ENCODE measurements at regions not wholly inside any gene's neighbourhood (a gene's known extent, or its start where the extent isn't known, plus 50 kb on each side); places are given as distances from the start of the nearest gene placed in this dataset.

DNA sequence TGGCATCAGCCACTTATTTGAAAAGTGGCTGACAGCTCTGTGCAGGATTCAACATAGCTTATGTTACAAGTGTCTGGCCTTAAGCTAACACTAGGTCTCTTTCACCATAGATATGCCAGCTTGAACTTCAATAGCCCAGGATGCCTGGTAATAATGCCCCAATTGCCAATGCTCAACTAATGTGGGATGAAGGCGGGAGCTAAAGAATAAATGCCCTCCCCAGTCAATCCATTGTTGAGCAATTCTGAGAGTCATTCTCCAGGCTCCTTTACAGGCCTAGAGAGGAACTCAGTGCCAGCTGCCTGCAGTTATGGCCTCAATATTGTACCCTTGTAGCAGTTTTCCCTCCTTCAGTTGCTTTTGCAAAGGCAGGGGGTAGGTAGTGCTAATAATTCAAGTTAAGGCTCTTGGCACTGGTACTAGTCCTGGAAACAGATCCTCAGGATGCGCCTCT lies 460.2 kb downstream of the GABRG1 start:
- H3K27ac Mint-ChIP-seq: no peak overlapping the region
- intact Hi-C loops (cut with micrococcal nuclease): no loop called here
- no peak overlapping the region for H3K4me3 Mint-ChIP-seq (ENCODE audit: low read depth)
- H3K27me3 Mint-ChIP-seq (ENCODE audit: low read depth): no peaks in the 10 kb centered on the region
- no peaks in the 10 kb centered on the region for H3K4me1 Mint-ChIP-seq (ENCODE audit: low read depth)
- no peaks in the 10 kb centered on the region for H3K36me3 Mint-ChIP-seq (ENCODE audit: low read depth)
- H3K9me3 Mint-ChIP-seq: peaks cover 1% of the 10 kb centered on the region
- no peak for DNase-seq (ENCODE audit: low spot score)

- no peak for DNase-seq (ENCODE audit: low spot score)
- H3K4me3 Mint-ChIP-seq (ENCODE audit: low read depth): no peak overlapping the region
- H3K9me3 Mint-ChIP-seq: no peaks in the 10 kb centered on the region
- intact Hi-C loops (cut with micrococcal nuclease): no loop called here
- H3K36me3 Mint-ChIP-seq (ENCODE audit: low read depth): no peaks in the 10 kb centered on the region
- no peaks in the 10 kb centered on the region for H3K4me1 Mint-ChIP-seq (ENCODE audit: low read depth)
- H3K27me3 Mint-ChIP-seq (ENCODE audit: low read depth): no peaks in the 10 kb centered on the region
- H3K27ac Mint-ChIP-seq: no peak overlapping the region
These were observed 460.9 kb downstream of the GABRG1 start for GRCh38 chr4:45663003-45663402.

- DNase-seq (ENCODE audit: low spot score): no peak
- Mint-ChIP-seq H3K27ac (no peak overlapping the region), H3K36me3 (ENCODE audit: low read depth) (no peaks in the 10 kb centered on the region), H3K9me3 (no peaks in the 10 kb centered on the region), H3K4me3 (ENCODE audit: low read depth) (no peak overlapping the region), H3K4me1 (ENCODE audit: low read depth) (no peaks in the 10 kb centered on the region), H3K27me3 (ENCODE audit: low read depth) (no peaks in the 10 kb centered on the region)
- intact Hi-C loops (cut with micrococcal nuclease): no loop called here
These were observed 462.0 kb downstream of the GABRG1 start for GRCh38 chr4:45661893-45662292.

- H3K27me3 Mint-ChIP-seq (ENCODE audit: low read depth): no peaks in the 10 kb centered on the region
- DNase-seq (ENCODE audit: low spot score): no peak
- H3K36me3 Mint-ChIP-seq (ENCODE audit: low read depth): no peaks in the 10 kb centered on the region
- intact Hi-C loops (cut with micrococcal nuclease): no loop called here
- no peaks in the 10 kb centered on the region for H3K4me1 Mint-ChIP-seq (ENCODE audit: low read depth)
- no peak overlapping the region for H3K27ac Mint-ChIP-seq
- H3K9me3 Mint-ChIP-seq: peaks cover 22% of the 10 kb centered on the region
- H3K4me3 Mint-ChIP-seq (ENCODE audit: low read depth): no peak overlapping the region
These were observed 473.3 kb downstream of the GABRG1 start for GRCh38 chr4:45650545-45650944.

DNA sequence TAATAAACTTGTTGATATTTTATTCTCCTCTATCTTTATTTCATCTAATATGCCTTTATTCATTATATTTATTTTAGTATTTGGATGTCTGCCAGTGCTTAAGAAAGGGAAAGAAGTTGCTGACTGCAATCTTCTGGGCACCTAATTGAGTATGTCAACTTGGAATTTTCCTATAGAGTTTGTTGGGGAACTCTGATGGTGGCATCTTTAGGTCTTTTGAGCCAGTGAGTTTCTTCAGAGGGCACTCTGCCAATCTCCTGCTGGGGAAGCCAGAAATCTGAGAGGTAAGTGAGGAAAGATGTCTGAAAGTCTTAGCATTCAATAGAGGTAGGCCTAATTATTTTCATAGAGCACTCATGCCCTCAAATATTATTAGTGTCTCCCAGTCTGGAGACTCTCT lies 475.0 kb downstream of the GABRG1 start:
- intact Hi-C loops (cut with micrococcal nuclease): no loop called here
- Mint-ChIP-seq H3K36me3 (ENCODE audit: low read depth) (no peaks in the 10 kb centered on the region), H3K27ac (no peak overlapping the region), H3K4me1 (ENCODE audit: low read depth) (no peaks in the 10 kb centered on the region), H3K27me3 (ENCODE audit: low read depth) (no peaks in the 10 kb centered on the region), H3K4me3 (ENCODE audit: low read depth) (no peak overlapping the region), H3K9me3 (peaks cover 17% of the 10 kb centered on the region)
- no peak for DNase-seq (ENCODE audit: low spot score)

DNA sequence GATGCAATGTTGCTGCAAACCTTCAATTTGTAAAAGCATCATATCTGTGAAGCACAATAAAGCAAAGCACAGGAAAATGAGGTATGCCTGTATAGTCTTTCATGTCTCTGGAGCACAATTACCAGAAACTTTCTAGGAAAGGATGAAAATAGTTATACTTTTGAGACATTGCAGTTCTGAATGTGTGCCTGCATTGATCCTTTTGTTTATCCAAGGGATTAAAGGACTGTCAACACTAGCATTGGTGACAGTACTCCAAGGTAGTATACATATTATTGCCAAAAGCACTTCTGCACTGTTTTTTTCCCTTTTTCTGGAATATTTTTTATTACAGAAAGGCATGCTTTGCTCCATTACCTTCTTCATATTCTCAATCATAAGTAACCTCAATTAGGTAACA lies 476.0 kb downstream of the GABRG1 start:
- intact Hi-C loops (cut with micrococcal nuclease): no loop called here
- Mint-ChIP-seq H3K27ac (no peak overlapping the region), H3K4me3 (ENCODE audit: low read depth) (no peak overlapping the region), H3K9me3 (peaks cover 16% of the 10 kb centered on the region), H3K4me1 (ENCODE audit: low read depth) (no peaks in the 10 kb centered on the region), H3K36me3 (ENCODE audit: low read depth) (no peaks in the 10 kb centered on the region), H3K27me3 (ENCODE audit: low read depth) (no peaks in the 10 kb centered on the region)
- no peak for DNase-seq (ENCODE audit: low spot score)

GRCh38 chr4:45646885-45647590 lies 476.8 kb downstream of the GABRG1 start:
- no peaks in the 10 kb centered on the region for H3K27me3 Mint-ChIP-seq (ENCODE audit: low read depth)
- no peak overlapping the region for H3K4me3 Mint-ChIP-seq (ENCODE audit: low read depth)
- peaks cover 13% of the 10 kb centered on the region for H3K9me3 Mint-ChIP-seq
- intact Hi-C loops (cut with micrococcal nuclease): no loop called here
- no peak for DNase-seq (ENCODE audit: low spot score)
- H3K36me3 Mint-ChIP-seq (ENCODE audit: low read depth): no peaks in the 10 kb centered on the region
- no peaks in the 10 kb centered on the region for H3K4me1 Mint-ChIP-seq (ENCODE audit: low read depth)
- no peak overlapping the region for H3K27ac Mint-ChIP-seq

DNA sequence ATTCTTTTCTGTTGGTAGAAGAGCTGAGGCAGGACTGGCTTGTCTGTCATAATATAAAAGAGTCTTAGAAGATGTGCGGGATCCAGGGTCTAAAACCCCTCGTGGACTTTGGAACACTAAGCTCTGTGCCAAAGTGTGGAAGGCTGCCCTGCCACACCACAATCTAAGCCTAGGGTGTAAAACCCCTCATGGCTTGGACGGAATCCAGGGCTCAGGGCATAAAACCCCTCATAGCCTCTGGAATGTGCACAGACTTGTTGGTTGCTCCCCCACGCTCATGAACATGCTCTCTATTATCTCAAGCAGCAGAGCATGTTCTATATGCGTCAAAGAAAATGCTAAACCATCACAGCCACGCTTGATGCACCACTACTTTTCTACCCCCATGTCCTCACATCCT lies 483.6 kb downstream of the GABRG1 start:
- DNase-seq (ENCODE audit: low spot score): no peak
- Mint-ChIP-seq H3K27ac (no peak overlapping the region), H3K4me1 (ENCODE audit: low read depth) (no peaks in the 10 kb centered on the region), H3K36me3 (ENCODE audit: low read depth) (no peaks in the 10 kb centered on the region), H3K9me3 (peaks cover 15% of the 10 kb centered on the region), H3K27me3 (ENCODE audit: low read depth) (no peaks in the 10 kb centered on the region), H3K4me3 (ENCODE audit: low read depth) (no peak overlapping the region)
- intact Hi-C loops (cut with micrococcal nuclease): no loop called here

DNA sequence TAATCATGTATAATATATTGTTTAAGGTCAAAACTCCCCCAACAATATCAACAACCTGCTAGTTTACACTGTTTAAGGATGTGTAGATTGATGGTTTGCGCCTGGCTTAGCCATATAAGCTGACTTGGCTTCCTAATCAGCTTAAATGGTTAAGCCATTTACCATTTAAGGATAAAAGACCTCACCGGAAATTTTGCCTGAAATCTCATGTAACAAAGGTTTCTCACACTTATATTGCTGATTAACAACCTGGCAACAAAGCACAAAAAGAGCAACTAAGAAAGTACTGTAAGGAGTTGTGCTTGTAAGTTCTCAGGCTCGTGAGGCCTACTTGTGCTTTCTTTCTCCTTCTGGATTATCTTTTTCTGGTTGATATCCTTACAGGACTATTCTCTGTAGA lies 485.2 kb downstream of the GABRG1 start:
- H3K27ac Mint-ChIP-seq: no peak overlapping the region
- DNase-seq (ENCODE audit: low spot score): no peak
- intact Hi-C loops (cut with micrococcal nuclease): loop anchor here (5.0 kb wide), 1 partner anchor 119 kb away; no protein-coding TSS in a partner anchor
- H3K4me1 Mint-ChIP-seq (ENCODE audit: low read depth): no peaks in the 10 kb centered on the region
- H3K4me3 Mint-ChIP-seq (ENCODE audit: low read depth): no peak overlapping the region
- no peaks in the 10 kb centered on the region for H3K27me3 Mint-ChIP-seq (ENCODE audit: low read depth)
- no peaks in the 10 kb centered on the region for H3K36me3 Mint-ChIP-seq (ENCODE audit: low read depth)
- H3K9me3 Mint-ChIP-seq: peaks cover 16% of the 10 kb centered on the region

- Mint-ChIP-seq H3K4me3 (ENCODE audit: low read depth) (no peak overlapping the region), H3K36me3 (ENCODE audit: low read depth) (no peaks in the 10 kb centered on the region), H3K27ac (no peak overlapping the region), H3K27me3 (ENCODE audit: low read depth) (no peaks in the 10 kb centered on the region), H3K4me1 (ENCODE audit: low read depth) (no peaks in the 10 kb centered on the region), H3K9me3 (peaks cover 26% of the 10 kb centered on the region)
- DNase-seq (ENCODE audit: low spot score): no peak
- intact Hi-C loops (cut with micrococcal nuclease): loop anchor here (5.0 kb wide), 1 partner anchor 121 kb away; no protein-coding TSS in a partner anchor
These were observed 487.7 kb downstream of the GABRG1 start for GRCh38 chr4:45636175-45636574.

GRCh38 chr4:45629717-45630116 lies 494.1 kb downstream of the GABRG1 start:
- Mint-ChIP-seq H3K9me3 (peaks cover 32% of the 10 kb centered on the region), H3K4me1 (ENCODE audit: low read depth) (no peaks in the 10 kb centered on the region), H3K27me3 (ENCODE audit: low read depth) (no peaks in the 10 kb centered on the region), H3K4me3 (ENCODE audit: low read depth) (no peak overlapping the region), H3K36me3 (ENCODE audit: low read depth) (no peaks in the 10 kb centered on the region), H3K27ac (no peak overlapping the region)
- intact Hi-C loops (cut with micrococcal nuclease): no loop called here
- DNase-seq (ENCODE audit: low spot score): no peak

GRCh38 chr4:45621971-45622370 lies 501.9 kb downstream of the GABRG1 start:
- peaks cover 10% of the 10 kb centered on the region for H3K9me3 Mint-ChIP-seq
- H3K27ac Mint-ChIP-seq: no peak overlapping the region
- intact Hi-C loops (cut with micrococcal nuclease): no loop called here

GRCh38 chr4:45620808-45621207 lies 503.0 kb downstream of the GABRG1 start:
- no peak for DNase-seq (ENCODE audit: low spot score)
- Mint-ChIP-seq H3K27me3 (ENCODE audit: low read depth) (no peaks in the 10 kb centered on the region), H3K4me3 (ENCODE audit: low read depth) (no peak overlapping the region), H3K9me3 (peaks cover 9% of the 10 kb centered on the region), H3K27ac (no peak overlapping the region), H3K36me3 (ENCODE audit: low read depth) (no peaks in the 10 kb centered on the region), H3K4me1 (ENCODE audit: low read depth) (no peaks in the 10 kb centered on the region)
- intact Hi-C loops (cut with micrococcal nuclease): no loop called here

More at GRCh38 chr4:45621971-45622370, 501.9 kb downstream of the GABRG1 start:
- H3K4me1 Mint-ChIP-seq (ENCODE audit: low read depth): no peaks in the 10 kb centered on the region
- DNase-seq (ENCODE audit: low spot score): no peak
- H3K36me3 Mint-ChIP-seq (ENCODE audit: low read depth): no peaks in the 10 kb centered on the region
- H3K4me3 Mint-ChIP-seq (ENCODE audit: low read depth): no peak overlapping the region
- H3K27me3 Mint-ChIP-seq (ENCODE audit: low read depth): no peaks in the 10 kb centered on the region

Measured in activated T-helper 2 cell treated with anti-CD3 and anti-CD28 coated beads, Interferon-gamma antibody, Interleukin-2, Interleukin-4, amounts not matched to agents 10 μg/mL and 5 μg/mL and 100 μg/mL, durations not matched to agents 14 hours and 24 hours and 36 hours (primary cell).